ENCODE measurements at regions not wholly inside any gene's neighbourhood (a gene's known extent, or its start where the extent isn't known, plus 50 kb on each side); places are given as distances from the start of the nearest gene placed in this dataset.

DNA sequence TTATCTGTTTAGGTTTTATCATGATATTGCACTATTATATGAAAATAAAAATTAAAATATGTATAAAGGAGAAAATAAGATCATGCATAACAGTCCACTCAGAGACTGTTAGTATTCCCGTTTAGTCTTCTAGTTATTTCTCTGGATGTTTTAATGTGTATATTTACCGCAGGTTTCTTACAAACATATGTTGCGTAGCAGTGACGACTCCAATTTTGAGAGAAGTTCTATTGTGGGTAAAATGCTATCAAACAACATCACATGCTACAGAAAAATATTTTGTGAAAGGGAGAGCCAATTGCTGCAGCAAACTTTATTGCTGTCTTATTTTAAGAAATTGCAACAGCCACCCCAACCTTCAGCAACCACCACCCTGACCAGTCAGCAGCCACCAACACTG, 72.4 kb upstream of the NXT1 start:
- no peak overlapping the region for H3K4me3 Mint-ChIP-seq
- H3K36me3 Mint-ChIP-seq: no peaks in the 10 kb centered on the region
- H3K27me3 Mint-ChIP-seq: peaks cover 15% of the 10 kb centered on the region
- DNase-seq (ENCODE audit: extremely low spot score, unreplicated experiment): no peak
- H3K27ac Mint-ChIP-seq: no peak overlapping the region
- TF ChIP-seq CTCF (conservative IDR thresholded peaks at IDR 0.05): no peak
- no peaks in the 10 kb centered on the region for H3K4me1 Mint-ChIP-seq (ENCODE audit: unreplicated experiment)
- no peaks in the 10 kb centered on the region for H3K9me3 Mint-ChIP-seq

DNA sequence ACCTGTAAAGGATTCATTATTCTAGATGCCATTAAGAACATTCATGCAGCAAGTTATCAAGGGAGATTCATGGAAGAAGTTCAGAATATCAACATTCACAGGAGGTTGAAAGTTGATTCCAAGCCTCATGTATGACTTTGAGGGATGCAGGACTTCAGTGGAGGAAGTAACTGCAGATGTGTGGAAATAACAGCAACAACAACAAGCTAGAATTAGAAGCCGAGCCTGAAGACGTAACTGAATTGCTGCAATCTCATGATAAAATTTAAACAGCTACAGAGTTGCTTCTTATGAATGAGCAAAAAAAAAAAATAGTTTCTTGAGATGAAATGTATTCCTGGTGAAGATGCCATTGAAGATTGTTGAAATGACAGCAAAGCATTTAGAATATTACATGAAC, 73.3 kb upstream of the NXT1 start:
- peaks cover 11% of the 10 kb centered on the region for H3K27me3 Mint-ChIP-seq
- H3K9me3 Mint-ChIP-seq: no peaks in the 10 kb centered on the region
- H3K27ac Mint-ChIP-seq: no peak overlapping the region
- H3K4me3 Mint-ChIP-seq: no peak overlapping the region
- H3K4me1 Mint-ChIP-seq (ENCODE audit: unreplicated experiment): peaks cover 6% of the 10 kb centered on the region
- no peaks in the 10 kb centered on the region for H3K36me3 Mint-ChIP-seq
- TF ChIP-seq CTCF (conservative IDR thresholded peaks at IDR 0.05): no peak
- no peak for DNase-seq (ENCODE audit: extremely low spot score, unreplicated experiment)

GRCh38 chr20:23273776-23274175, 76.8 kb upstream of the NXT1 start:
- peaks cover 10% of the 10 kb centered on the region for H3K9me3 Mint-ChIP-seq
- H3K36me3 Mint-ChIP-seq: no peaks in the 10 kb centered on the region
- no peak overlapping the region for H3K4me3 Mint-ChIP-seq
- H3K27ac Mint-ChIP-seq: no peak overlapping the region
- peaks cover 11% of the 10 kb centered on the region for H3K4me1 Mint-ChIP-seq (ENCODE audit: unreplicated experiment)
- no peak for TF ChIP-seq CTCF (conservative IDR thresholded peaks at IDR 0.05)
- DNase-seq (ENCODE audit: extremely low spot score, unreplicated experiment): no peak
- H3K27me3 Mint-ChIP-seq: peaks cover 3% of the 10 kb centered on the region

DNA sequence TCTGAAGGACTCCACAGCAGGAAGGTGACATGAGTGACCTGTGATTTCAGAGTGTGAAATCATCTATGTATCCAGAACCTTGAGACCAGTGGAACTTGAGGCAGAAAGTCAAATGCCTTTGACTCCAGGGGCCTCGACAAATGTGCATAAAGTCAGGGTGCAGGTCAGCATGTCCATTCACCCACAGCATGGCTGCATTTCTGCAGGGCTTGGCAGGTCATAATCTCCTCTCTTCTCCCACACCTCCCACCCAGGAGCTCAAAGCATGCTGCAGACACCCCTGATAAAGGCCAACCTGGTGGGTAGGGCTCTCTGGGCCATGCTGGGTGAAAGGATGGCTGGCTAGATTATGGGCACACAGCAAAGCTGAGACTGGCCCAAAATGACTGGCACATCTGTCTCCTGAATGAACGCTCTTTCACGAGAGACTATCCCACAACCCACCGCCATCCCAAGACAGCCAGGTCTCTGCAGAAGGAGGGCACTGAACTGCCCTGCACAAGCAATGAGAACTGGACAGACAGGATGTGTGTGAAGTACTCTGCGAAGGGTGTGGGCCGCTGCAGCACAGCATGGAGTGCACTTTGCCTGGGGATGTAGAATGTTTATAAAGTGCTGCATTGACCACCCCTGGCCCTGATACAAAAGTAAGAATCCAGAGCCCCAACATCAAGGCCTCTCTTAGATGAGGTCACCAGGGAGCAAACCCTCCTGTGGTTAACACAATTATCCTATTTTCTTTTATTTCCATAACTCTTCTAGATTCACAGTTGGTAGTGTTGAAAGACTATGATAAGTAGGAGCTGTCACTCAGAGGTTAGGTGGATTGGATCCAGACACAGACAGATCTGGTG, 78.2 kb upstream of the NXT1 start:
- no peak overlapping the region for H3K4me3 Mint-ChIP-seq
- TF ChIP-seq CTCF (conservative IDR thresholded peaks at IDR 0.05): no peak
- H3K9me3 Mint-ChIP-seq: peaks cover 15% of the 10 kb centered on the region
- DNase-seq (ENCODE audit: extremely low spot score, unreplicated experiment): no peak
- H3K4me1 Mint-ChIP-seq (ENCODE audit: unreplicated experiment): peaks cover 11% of the 10 kb centered on the region
- H3K36me3 Mint-ChIP-seq: no peaks in the 10 kb centered on the region
- H3K27ac Mint-ChIP-seq: no peak overlapping the region
- peaks cover 3% of the 10 kb centered on the region for H3K27me3 Mint-ChIP-seq

GRCh38 chr20:23270382-23270911, 80.1 kb upstream of the NXT1 start:
- no peak overlapping the region for H3K4me3 Mint-ChIP-seq
- no peaks in the 10 kb centered on the region for H3K27me3 Mint-ChIP-seq
- peaks cover 11% of the 10 kb centered on the region for H3K4me1 Mint-ChIP-seq (ENCODE audit: unreplicated experiment)
- H3K27ac Mint-ChIP-seq: no peak overlapping the region
- no peak for TF ChIP-seq CTCF (conservative IDR thresholded peaks at IDR 0.05)
- H3K9me3 Mint-ChIP-seq: peaks cover 15% of the 10 kb centered on the region
- no peaks in the 10 kb centered on the region for H3K36me3 Mint-ChIP-seq
- no peak for DNase-seq (ENCODE audit: extremely low spot score, unreplicated experiment)
